Stomach (tissue), 4 donors: ENCODE measurements at regions not wholly inside any gene's neighbourhood (a gene's known extent, or its start where the extent isn't known, plus 50 kb on each side); places are given as distances from the start of the nearest gene placed in this dataset.

Source experiments
- CTCF ChIP-seq, 7 experiments: fragments of 450-650 bp in 4 of 7; fragments of 200-600 bp in 3 of 7; sonication (generic) in 3 of 7; IDR thresholded peaks; one replicate each; pipeline ENCODE4 v1.5.1; 2016 to 2019; ENCODE audit warnings: antibody characterized with exemption in 7 of 7, control low read depth in 2 of 7, mild to moderate bottlenecking in 1 of 7
- EP300 ChIP-seq: sonication (generic); formaldehyde crosslinking; IDR thresholded peaks from one replicate; pipeline ENCODE4 v1.6.1; 2017; ENCODE audit warnings: antibody characterized with exemption
- POLR2A ChIP-seq, 4 donors: fragments of 450-650 bp; IDR thresholded peaks; one replicate each; pipeline ENCODE4 v1.6.1; 2016; ENCODE audit warnings: antibody characterized with exemption in 4 of 4, control low read depth in 2 of 4, mild to moderate bottlenecking in 1 of 4, moderate library complexity in 1 of 4

DNA sequence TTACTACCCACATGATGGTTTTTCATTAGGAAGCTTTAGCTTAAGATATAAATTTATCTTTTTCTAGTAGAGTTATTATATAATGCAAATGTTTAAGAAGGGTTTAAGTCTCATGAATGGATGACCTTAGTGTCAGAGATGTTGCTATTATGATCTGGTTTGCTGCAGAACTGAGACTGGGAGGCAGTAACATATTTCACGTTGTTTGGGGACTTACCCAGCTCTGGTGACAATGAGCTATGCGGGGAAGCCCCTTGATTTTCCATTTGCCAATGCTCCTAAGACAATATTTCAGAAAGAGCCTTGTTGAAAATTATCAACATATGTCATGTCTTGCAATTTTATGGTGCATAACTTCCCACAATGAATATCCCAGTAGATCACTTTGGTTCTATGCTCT is 754.6 kb downstream of the REEP3 start:
- TF ChIP-seq CTCF (IDR thresholded peaks at IDR 0.05) (no peak), EP300 (no peak), POLR2A (IDR thresholded peaks at IDR 0.05) (no peak)
